Muscle of leg (tissue), 3 donors: ENCODE measurements at regions not wholly inside any gene's neighbourhood (a gene's known extent, or its start where the extent isn't known, plus 50 kb on each side); places are given as distances from the start of the nearest gene placed in this dataset.
"Not testable (repeated sequence)": the region's sequence is repeated elsewhere in the genome, so short reads cannot be mapped to it uniquely, and the experiment has no call there.

Experiments used
- DNase-seq: peaks from one replicate; pipeline ENCODE4 v3.0.0; 2013
- H3K27ac ChIP-seq: one replicate; pipeline ENCODE4 v1.5.1; 2013; ENCODE audit warnings: mild to moderate bottlenecking, low read length, control low read depth
- H3K27me3 ChIP-seq: one replicate; pipeline ENCODE4 v1.6.1; 2013; ENCODE audit warnings: low read length; ENCODE audit not compliant: control insufficient read depth, insufficient read depth
- H3K36me3 ChIP-seq: one replicate; pipeline ENCODE4 v1.6.1; 2013; ENCODE audit warnings: low read length; ENCODE audit not compliant: control insufficient read depth, insufficient read depth
- H3K4me1 ChIP-seq: one replicate; pipeline ENCODE4 v1.6.1; 2013; ENCODE audit warnings: low read length; ENCODE audit not compliant: control insufficient read depth, insufficient read depth
- H3K4me3 ChIP-seq: one replicate; pipeline ENCODE4 v1.5.1; 2013; ENCODE audit warnings: low read length, control low read depth
- H3K9me3 ChIP-seq: replicated peaks from 2 replicates; pipeline ENCODE4 v1.6.1; 2013; ENCODE audit warnings: low read depth, low read length; ENCODE audit not compliant: control insufficient read depth
- WGBS: methylation state at CpG from one replicate; pipeline ENCODE4 v1.1.5; 2013; ENCODE audit warnings: missing lambda C conversion rate; ENCODE audit not compliant: insufficient coverage; 5-methylcytosine and 5-hydroxymethylcytosine counted together

DNA sequence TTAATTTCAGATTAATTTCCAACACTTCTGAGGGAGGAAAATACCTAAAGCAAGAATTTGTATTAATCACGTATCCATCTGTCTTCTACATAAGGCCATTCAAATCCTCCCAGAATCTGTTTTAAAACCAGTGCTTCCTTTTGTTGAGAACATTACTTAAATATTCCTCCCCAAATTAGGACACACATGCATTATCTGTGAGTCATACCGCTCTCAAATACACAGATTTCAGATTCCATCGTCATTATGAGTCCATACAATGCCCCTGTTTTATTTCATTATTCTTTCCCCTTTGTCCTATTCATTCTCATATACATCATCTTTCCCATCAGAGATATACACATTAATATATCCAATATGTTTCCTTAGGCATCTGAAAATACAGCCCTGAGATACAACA lies 57.3 kb upstream of the PRSS12 start:
- Histone ChIP-seq H3K9me3 (no peaks in the 10 kb centered on the region), H3K27ac (no peak overlapping the region), H3K4me3 (no peak overlapping the region), H3K27me3 (no peaks in the 10 kb centered on the region), H3K4me1 (no peaks in the 10 kb centered on the region), H3K36me3 (no peaks in the 10 kb centered on the region)
- WGBS: 57% methylated on average over 3 of the region's 3 CpGs
- DNase-seq: no peak

DNA sequence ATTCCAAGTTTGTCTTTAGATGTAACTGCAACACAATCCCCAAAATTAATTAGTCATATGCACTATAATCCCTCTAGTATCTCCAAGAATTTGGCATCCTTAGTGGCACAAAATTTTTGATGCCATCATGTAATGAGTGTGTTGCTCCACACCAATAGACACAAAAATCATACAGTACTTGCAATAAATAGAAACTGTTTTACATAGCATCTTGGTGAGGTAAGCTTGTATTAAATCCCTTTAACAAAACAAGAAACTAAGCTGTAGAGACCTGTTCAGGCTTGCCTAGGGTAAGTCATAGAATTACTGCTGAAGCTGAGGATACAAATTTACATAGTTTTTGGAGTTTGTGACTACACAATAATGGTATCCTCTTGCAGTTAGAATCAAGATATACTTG lies 64.5 kb upstream of the PRSS12 start:
- no peaks in the 10 kb centered on the region for H3K4me1 ChIP-seq
- no peak for DNase-seq
- no peak overlapping the region for H3K27ac ChIP-seq
- no peaks in the 10 kb centered on the region for H3K27me3 ChIP-seq
- no peaks in the 10 kb centered on the region for H3K9me3 ChIP-seq
- H3K4me3 ChIP-seq: no peak overlapping the region
- H3K36me3 ChIP-seq: no peaks in the 10 kb centered on the region

DNA sequence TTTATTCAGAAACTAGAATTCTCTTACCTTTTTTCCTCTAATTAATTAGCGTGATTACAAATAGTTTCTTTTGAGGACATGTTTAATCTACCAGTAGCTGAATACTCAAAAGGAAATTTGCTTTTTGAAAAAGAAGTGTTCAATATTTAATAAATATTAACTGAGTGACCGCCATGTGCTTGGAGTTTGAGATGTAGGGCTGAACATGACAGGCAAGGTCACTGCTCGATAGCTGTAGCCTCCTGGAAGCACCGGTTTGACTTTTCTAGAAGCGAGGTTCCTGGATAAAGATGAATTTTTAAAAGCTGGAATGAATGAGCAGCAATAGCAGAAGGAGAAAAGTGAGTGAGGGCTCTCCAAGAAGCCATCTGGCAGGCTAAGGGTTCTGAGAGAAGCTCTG lies 65.0 kb upstream of the PRSS12 start:
- not testable (repeated sequence) for H3K9me3 ChIP-seq, H3K4me1 ChIP-seq, DNase-seq, H3K4me3 ChIP-seq, H3K27me3 ChIP-seq, H3K36me3 ChIP-seq, H3K27ac ChIP-seq
- no CpG with 5 or more reads among the region's 5 CpGs for WGBS

DNA sequence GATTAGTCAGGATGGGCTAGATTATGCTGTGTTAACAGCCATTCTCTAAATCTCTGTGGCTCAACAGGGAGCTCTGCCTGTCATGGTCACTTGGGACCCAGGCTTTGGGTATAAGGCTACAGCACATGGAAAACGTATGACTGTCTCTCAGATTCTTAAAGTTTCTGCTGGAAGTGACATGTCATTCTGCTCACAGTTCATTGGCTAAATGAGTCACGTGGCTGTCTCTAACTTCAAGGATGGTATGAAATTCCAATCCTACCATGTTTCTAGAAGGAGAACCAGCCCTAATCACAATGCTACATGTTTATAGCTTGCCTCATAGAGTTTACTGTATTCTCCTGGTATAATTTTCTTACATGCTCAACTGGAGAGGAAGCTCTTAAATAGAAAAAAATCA lies 65.6 kb upstream of the PRSS12 start:
- H3K4me3 ChIP-seq, H3K27ac ChIP-seq, H3K36me3 ChIP-seq, H3K27me3 ChIP-seq, H3K4me1 ChIP-seq, DNase-seq, H3K9me3 ChIP-seq: not testable (repeated sequence)
- WGBS: 20% methylated on average over 1 of the region's 2 CpGs

DNA sequence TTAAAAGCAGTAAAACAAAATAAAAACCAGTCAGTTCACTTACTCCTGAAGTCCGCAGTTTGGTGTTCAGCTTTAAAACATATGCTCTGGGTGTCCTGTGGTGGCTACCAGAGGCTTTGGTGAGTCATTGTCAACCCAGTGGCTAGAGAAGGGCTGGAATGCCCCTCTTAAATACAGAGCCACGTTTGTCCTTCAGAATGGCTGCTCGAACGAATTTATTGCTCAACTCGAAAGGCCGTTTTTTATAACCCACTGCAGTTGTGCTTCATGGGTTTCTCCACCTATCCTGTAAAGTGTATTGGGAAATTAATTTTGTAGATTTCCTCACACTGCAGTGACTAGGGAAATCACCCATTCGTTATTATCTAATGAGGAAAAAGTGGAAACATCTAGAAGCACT lies 66.8 kb upstream of the PRSS12 start:
- not testable (repeated sequence) for H3K27me3 ChIP-seq, DNase-seq, H3K36me3 ChIP-seq, H3K4me1 ChIP-seq, H3K27ac ChIP-seq, H3K4me3 ChIP-seq, H3K9me3 ChIP-seq
- WGBS: no CpG with 5 or more reads among the region's 7 CpGs

DNA sequence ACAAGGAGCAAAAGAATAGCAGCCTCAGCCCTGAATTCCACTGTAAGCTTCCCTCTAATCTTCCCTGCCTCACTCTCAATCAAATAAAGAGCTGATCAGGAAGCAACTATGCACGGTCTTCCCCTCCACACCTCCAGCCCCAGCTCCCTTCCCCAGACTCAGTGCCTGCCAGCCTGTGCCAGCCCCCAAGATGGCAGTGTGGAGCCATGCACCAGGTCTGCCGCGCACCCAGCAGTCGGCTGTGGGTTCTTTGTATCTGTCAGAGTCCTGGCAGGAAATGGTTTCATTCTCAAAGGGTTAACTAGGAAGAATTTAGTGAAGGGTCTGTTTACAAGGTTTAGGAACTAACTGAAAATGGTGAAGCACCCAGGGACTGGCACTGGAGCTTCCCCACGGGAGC lies 71.3 kb upstream of the PRSS12 start:
- H3K4me3 ChIP-seq, H3K27me3 ChIP-seq, H3K9me3 ChIP-seq, H3K4me1 ChIP-seq, H3K36me3 ChIP-seq, H3K27ac ChIP-seq: not testable (repeated sequence)
- WGBS: no CpG with 5 or more reads among the region's 5 CpGs
- peak; percentile 4 for DNase-seq

DNA sequence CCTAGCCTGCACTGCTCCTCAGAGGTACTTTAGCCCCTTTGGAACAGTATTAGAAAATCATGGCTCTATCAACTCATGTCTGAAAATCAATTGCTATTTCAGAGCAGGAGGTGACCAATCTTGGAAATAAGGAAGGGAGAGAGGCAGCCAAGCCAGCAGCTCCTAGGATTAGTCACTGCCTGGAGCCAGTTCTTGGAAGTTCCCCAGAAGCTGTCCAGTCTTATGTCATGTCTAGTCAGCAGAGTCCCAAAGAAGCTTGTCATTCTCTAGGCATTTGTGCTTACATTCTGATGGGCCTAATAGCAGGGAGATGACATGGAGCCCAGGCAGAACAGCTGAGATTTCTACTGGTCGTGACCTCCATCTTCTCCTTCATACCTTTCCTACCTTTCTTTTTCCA lies 76.1 kb upstream of the PRSS12 start:
- H3K27ac ChIP-seq, H3K27me3 ChIP-seq, H3K4me1 ChIP-seq, H3K9me3 ChIP-seq, H3K4me3 ChIP-seq, H3K36me3 ChIP-seq, DNase-seq: not testable (repeated sequence)
- WGBS: no CpG with 5 or more reads among the region's 1 CpG

DNA sequence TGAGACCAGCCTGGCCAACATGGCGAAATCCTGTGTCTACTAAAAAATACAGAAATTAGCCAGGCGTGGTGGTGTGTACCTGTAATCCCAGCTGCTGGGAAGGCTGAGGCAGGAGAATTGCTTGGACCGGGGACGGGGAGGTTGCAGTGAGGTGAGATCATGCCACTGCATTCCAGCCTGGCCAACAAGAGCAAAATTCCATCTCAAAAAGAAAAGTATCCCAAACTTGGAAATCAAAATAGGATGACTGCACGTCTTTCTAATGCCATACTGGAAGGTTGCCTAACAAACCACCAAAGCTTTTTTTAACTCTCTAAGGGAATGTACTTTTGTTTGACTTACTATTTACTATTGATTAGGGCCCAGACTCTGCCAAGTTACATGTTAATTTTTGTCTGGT lies 79.6 kb upstream of the PRSS12 start:
- H3K27me3 ChIP-seq, H3K27ac ChIP-seq, H3K36me3 ChIP-seq, DNase-seq, H3K4me3 ChIP-seq, H3K9me3 ChIP-seq, H3K4me1 ChIP-seq: not testable (repeated sequence)
- 100% methylated on average over 1 of the region's 5 CpGs for WGBS

DNA sequence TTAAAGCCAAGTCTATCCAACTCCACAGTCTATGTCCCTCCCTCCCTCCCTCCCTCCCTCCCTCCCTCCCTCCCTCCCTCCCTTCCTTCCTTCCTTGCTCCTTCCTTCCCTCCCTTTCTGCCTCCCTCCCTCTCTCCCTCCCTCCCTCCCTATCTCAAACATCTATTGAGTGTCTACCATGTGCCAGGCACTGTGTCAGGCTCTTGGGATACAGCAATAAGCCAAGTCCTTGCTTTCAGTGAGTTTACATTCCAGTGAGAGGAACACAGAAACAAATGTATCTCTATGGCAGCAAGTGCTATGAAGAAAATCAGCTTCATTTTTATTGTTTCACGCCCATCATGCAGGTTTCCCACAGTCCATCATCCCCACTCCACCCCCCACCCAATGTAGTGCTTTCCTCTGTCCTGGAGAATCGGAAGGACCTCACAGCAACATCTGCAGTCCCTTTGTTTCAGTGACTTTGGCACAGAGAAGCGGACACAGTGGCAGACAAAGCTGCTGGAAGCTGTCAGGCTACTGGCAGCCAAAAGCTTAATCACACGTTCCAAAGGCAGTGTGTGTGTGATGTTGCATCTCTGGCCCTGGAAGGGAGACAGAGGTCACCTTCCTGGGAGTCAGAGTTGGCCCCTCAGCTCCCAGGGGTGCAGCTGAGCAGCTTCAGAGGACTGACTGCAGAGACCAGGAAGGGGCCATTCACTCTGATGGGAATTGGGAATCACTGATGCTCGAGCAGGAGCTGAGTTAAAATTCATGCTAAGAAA lies 81.0 kb upstream of the PRSS12 start:
- not testable (repeated sequence) for H3K4me1 ChIP-seq, H3K9me3 ChIP-seq, H3K36me3 ChIP-seq, H3K4me3 ChIP-seq, H3K27ac ChIP-seq, H3K27me3 ChIP-seq
- WGBS: no CpG with 5 or more reads among the region's 5 CpGs
- peak; percentile 37 for DNase-seq

DNA sequence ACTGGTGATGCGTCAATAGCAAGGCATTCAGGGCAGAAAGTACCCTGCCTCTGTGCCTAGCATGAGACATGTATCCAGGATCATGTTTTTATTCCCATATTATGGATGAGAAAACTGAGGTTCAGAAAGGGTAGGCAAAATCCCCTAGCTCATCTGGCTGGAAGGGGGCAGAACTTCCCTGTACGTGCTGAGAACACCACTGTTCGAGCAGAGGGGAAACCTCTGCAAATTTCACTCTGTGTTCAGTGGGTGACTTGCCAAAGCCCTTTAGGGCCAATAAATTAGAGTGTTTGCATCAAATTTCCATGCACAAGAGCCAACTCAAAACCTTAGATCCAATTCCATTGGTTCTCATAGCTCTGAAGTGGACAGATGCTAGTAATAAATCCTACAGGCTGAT lies 82.6 kb upstream of the PRSS12 start:
- not testable (repeated sequence) for H3K27ac ChIP-seq, H3K4me1 ChIP-seq, H3K27me3 ChIP-seq, H3K36me3 ChIP-seq, H3K9me3 ChIP-seq, H3K4me3 ChIP-seq
- DNase-seq: peak; percentile 54
- WGBS: 100% methylated on average over 1 of the region's 3 CpGs

DNA sequence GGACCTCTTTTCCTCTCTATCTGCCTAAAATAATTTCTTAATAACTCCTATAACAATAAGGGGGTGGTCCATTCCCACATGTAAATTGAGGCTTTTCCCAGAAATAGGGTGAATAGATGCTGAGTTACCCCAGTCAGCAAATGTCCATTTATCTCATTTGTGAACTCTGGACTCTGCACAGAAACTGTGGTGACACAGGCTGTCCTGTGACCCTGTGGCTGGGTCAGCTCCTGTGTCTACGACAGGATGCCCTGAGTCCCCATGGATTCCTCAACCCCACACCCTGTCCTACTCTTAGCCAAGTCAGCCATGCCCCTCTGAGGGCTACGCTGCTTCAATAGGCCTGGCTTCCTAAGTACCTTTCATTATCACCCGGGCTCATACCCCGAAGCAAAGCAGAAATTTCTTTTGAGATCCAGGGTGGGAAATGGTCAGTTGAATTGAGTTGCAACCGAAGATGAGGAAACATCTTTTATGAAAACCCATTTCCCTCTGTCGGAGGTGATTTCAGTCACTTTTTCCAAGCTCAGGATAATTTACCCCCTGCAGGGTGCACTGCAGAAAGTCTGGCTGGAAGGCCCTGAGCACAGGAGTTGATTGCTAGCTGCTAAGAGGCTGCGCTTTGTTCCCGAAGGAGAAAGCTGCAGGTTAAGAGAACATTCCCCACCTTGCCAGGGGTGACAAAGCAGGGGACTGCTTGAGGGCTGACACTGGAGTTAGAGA lies 89.5 kb upstream of the PRSS12 start:
- WGBS: no CpG with 5 or more reads among the region's 8 CpGs
- DNase-seq, H3K27me3 ChIP-seq, H3K4me1 ChIP-seq, H3K36me3 ChIP-seq, H3K4me3 ChIP-seq, H3K9me3 ChIP-seq, H3K27ac ChIP-seq: not testable (repeated sequence)
